Caco-2 (cell line): ENCODE measurements at regions not wholly inside any gene's neighbourhood (a gene's known extent, or its start where the extent isn't known, plus 50 kb on each side); places are given as distances from the start of the nearest gene placed in this dataset.

Source experiments
- BruUV-seq: library from RNA; stranded (reverse); fragments of 400-500 nt; replicated peaks from 2 replicates; lab custom pipeline; 2021; lab: Mats Ljungman, UMichigan
- CTCF ChIA-PET: fragments of 300-600 bp; sonication (Branson Sonifier 250); formaldehyde crosslinking; loops from one replicate; lab custom pipeline; 2022; ENCODE audit warnings: antibody characterized with exemption; lab: Charles Lee
- POLR2A ChIA-PET: fragments of 300-600 bp; sonication (Branson Sonifier 250); formaldehyde crosslinking; loops from one replicate; lab custom pipeline; 2022; ENCODE audit warnings: antibody characterized with exemption; lab: Charles Lee
- DNase-seq, 2 experiments: peaks; one replicate each; pipeline versions ENCODE4 v3.0.0 to v3.0.0-alpha.2; 2020 to 2022
- H3K27me3 ChIP-seq: replicated peaks from 2 replicates; pipeline ENCODE4 v1.6.0; 2011; ENCODE audit warnings: low read length; ENCODE audit not compliant: control insufficient read depth, insufficient read depth
- H3K36me3 ChIP-seq: 2 replicates; pipeline ENCODE4 v1.5.1; 2011; ENCODE audit warnings: low read length; ENCODE audit not compliant: control insufficient read depth, insufficient read depth
- H3K4me1 ChIP-seq: fragments of 250-450 bp; sonication (Bioruptor Pico); 2 replicates; pipeline ENCODE4 v1.5.1; 2020; ENCODE audit warnings: mild to moderate bottlenecking
- H3K4me3 ChIP-seq: 2 replicates; pipeline ENCODE4 v1.5.1; 2011; ENCODE audit warnings: low read depth, mild to moderate bottlenecking, control low read depth, low read length
- H3K9me3 ChIP-seq: fragments of 250-450 bp; sonication (Bioruptor Pico); 2 replicates; pipeline ENCODE4 v1.5.1; 2020; ENCODE audit warnings: mild to moderate bottlenecking, moderate library complexity
- H3K27ac Mint-ChIP-seq: one replicate; pipeline ENCODE4 v1.8.0; 2022; ENCODE audit warnings: mixed read lengths; ENCODE audit not compliant: unreplicated experiment
- H3K27me3 Mint-ChIP-seq: one replicate; pipeline ENCODE4 v1.8.0; 2022; ENCODE audit warnings: mixed read lengths; ENCODE audit not compliant: insufficient read depth, unreplicated experiment
- H3K36me3 Mint-ChIP-seq: one replicate; pipeline ENCODE4 v1.8.0; 2022; ENCODE audit warnings: mild to moderate bottlenecking, mixed read lengths; ENCODE audit not compliant: insufficient read depth, unreplicated experiment
- H3K4me1 Mint-ChIP-seq: one replicate; pipeline ENCODE4 v1.8.0; 2022; ENCODE audit warnings: low read depth, mixed read lengths; ENCODE audit not compliant: unreplicated experiment
- H3K4me3 Mint-ChIP-seq: one replicate; pipeline ENCODE4 v1.8.0; 2022; ENCODE audit warnings: mild to moderate bottlenecking, moderate library complexity, mixed read lengths; ENCODE audit not compliant: unreplicated experiment
- H3K9me3 Mint-ChIP-seq: one replicate; pipeline ENCODE4 v1.8.0; 2022; ENCODE audit warnings: mixed read lengths; ENCODE audit not compliant: unreplicated experiment
- CTCF ChIP-seq, 2 experiments: fragments of 200-600 bp in 1 of 2; IDR thresholded peaks; 1 replicate in 1 of 2; 2 replicates in 1 of 2; pipeline versions ENCODE4 v1.5.1 to v1.8.0; 2011 to 2022; ENCODE audit warnings: antibody characterized with exemption in 1 of 2, control low read depth in 1 of 2, inconsistent platforms in 1 of 2, low read depth in 1 of 2, low read length in 1 of 2, mild to moderate bottlenecking in 1 of 2, moderate library complexity in 1 of 2; ENCODE audit not compliant: insufficient read depth in 1 of 2, severe bottlenecking in 1 of 2, unreplicated experiment in 1 of 2
- intact Hi-C: fragments of 100-400 bp; cut with micrococcal nuclease; formaldehyde crosslinking; loops from one replicate; pipeline ENCODE4 v1.10.0; 2022; ENCODE audit not compliant: unreplicated experiment

- ChIA-PET POLR2A (no interaction called here), CTCF (no interaction called here)
- intact Hi-C loops: no loop called here
- H3K36me3 Mint-ChIP-seq: no peaks in the 10 kb centered on the region
- no peaks in the 10 kb centered on the region for H3K27me3 ChIP-seq
- H3K27me3 Mint-ChIP-seq: no peaks in the 10 kb centered on the region
- H3K4me1 ChIP-seq: no peaks in the 10 kb centered on the region
- DNase-seq: no peak
- H3K4me3 Mint-ChIP-seq: no peak overlapping the region
- H3K9me3 ChIP-seq: no peaks in the 10 kb centered on the region
- no peaks in the 10 kb centered on the region for H3K9me3 Mint-ChIP-seq
- no TSS peak for BruUV-seq
- no peak overlapping the region for H3K27ac Mint-ChIP-seq
- no peaks in the 10 kb centered on the region for H3K36me3 ChIP-seq
- no peak overlapping the region for H3K4me3 ChIP-seq
- no peaks in the 10 kb centered on the region for H3K4me1 Mint-ChIP-seq
- TF ChIP-seq CTCF (IDR thresholded peaks at IDR 0.05; ENCODE audit: insufficient read depth in 1 of 2, low read depth in 1 of 2, low read length in 1 of 2, severe bottlenecking in 1 of 2, unreplicated experiment in 1 of 2): no peak
Measured at GRCh38 chr1:14545422-14546025, 53.0 kb upstream of the KAZN start.

GRCh38 chr1:14546416-14546815, 52.1 kb upstream of the KAZN start:
- Mint-ChIP-seq H3K4me1 (no peaks in the 10 kb centered on the region), H3K27me3 (peaks cover 2% of the 10 kb centered on the region), H3K27ac (no peak overlapping the region), H3K4me3 (no peak overlapping the region), H3K36me3 (no peaks in the 10 kb centered on the region), H3K9me3 (no peaks in the 10 kb centered on the region)
- CTCF ChIA-PET: no interaction called here
- DNase-seq: no peak
- BruUV-seq: no TSS peak
- no peaks in the 10 kb centered on the region for H3K4me1 ChIP-seq
- no peaks in the 10 kb centered on the region for H3K9me3 ChIP-seq
- POLR2A ChIA-PET: no interaction called here
- no peaks in the 10 kb centered on the region for H3K36me3 ChIP-seq
- intact Hi-C loops: no loop called here
- H3K4me3 ChIP-seq: no peak overlapping the region
- H3K27me3 ChIP-seq: no peaks in the 10 kb centered on the region
- no peak for TF ChIP-seq CTCF (IDR thresholded peaks at IDR 0.05; ENCODE audit: insufficient read depth in 1 of 2, low read depth in 1 of 2, low read length in 1 of 2, severe bottlenecking in 1 of 2, unreplicated experiment in 1 of 2)
